K562 (cell line): ENCODE measurements at regions not wholly inside any gene's neighbourhood (a gene's known extent, or its start where the extent isn't known, plus 50 kb on each side); places are given as distances from the start of the nearest gene placed in this dataset.

Experiments used
- ATAC-seq: fragments of 200-7000 bp; cut with Tn5 transposase; 3 replicates; pipeline ENCODE4 v1.9.1; 2020; ENCODE audit warnings: moderate library complexity
- BruUV-seq: library from RNA; stranded (reverse); fragments of 400-500 nt; replicated peaks from 2 replicates; lab custom pipeline; 2021; lab: Mats Ljungman, UMichigan
- CTCF ChIA-PET: fragments of 300-600 bp; formaldehyde crosslinking; extraction: SDS; loops from one replicate; lab custom pipeline; 2021; ENCODE audit warnings: low intra/inter-chr PET ratio; lab: Yijun Ruan, JAX
- POLR2A ChIA-PET: fragments of 300-600, 350-650 bp; sonication (Branson Sonifier 250); formaldehyde crosslinking; extraction: SDS; loops from one replicate; lab custom pipeline; 2021; ENCODE audit warnings: antibody characterized with exemption, inconsistent platforms; lab: Yijun Ruan, JAX
- DNase-seq, 4 experiments: peaks; one replicate each; pipeline versions ENCODE4 v3.0.0 to v3.0.0-alpha.2; 2011 to 2018; ENCODE audit warnings: low spot score in 3 of 4, mixed read lengths in 3 of 4; ENCODE audit errors: extremely low read depth in 1 of 4
- FAIRE-seq: peaks from 2 replicates; lab custom pipeline; 2011; peaks lifted over from hg19 to GRCh38; lab: Jason Lieb, UNC
- H2AFZ ChIP-seq: 2 replicates; pipeline ENCODE4 v1.6.0; 2011; ENCODE audit warnings: low read depth, low read length, control low read depth, inconsistent platforms
- H3K27ac ChIP-seq: fragments of 200-600 bp; 3 replicates; pipeline ENCODE4 v1.8.0; 2011; ENCODE audit warnings: low read depth, mild to moderate bottlenecking, control low read depth, inconsistent platforms, low read length, moderate library complexity, mixed read lengths; ENCODE audit errors: extremely low read depth
- H3K27me3 ChIP-seq, 2 experiments: fragments of 300-600 bp in 1 of 2; 2 replicates in 1 of 2; 3 replicates in 1 of 2; pipeline versions ENCODE4 v1.6.0 to v1.8.0; 2011; ENCODE audit warnings: inconsistent platforms in 2 of 2, low read length in 2 of 2, mild to moderate bottlenecking in 1 of 2, mixed read lengths in 1 of 2, moderate library complexity in 1 of 2; ENCODE audit not compliant: control insufficient read depth in 2 of 2, insufficient read depth in 2 of 2
- H3K36me3 ChIP-seq: fragments of 300-600 bp; 3 replicates; pipeline ENCODE4 v1.8.0; 2011; ENCODE audit warnings: mild to moderate bottlenecking, low read length, inconsistent platforms; ENCODE audit not compliant: control insufficient read depth, insufficient read depth
- H3K4me1 ChIP-seq, 2 experiments: fragments of 200-600 bp in 1 of 2; replicated peaks in 1 of 2; 2 replicates in 1 of 2; 3 replicates in 1 of 2; pipeline versions ENCODE4 v1.5.1 to v1.8.0; 2011; ENCODE audit warnings: inconsistent platforms in 2 of 2, low read length in 2 of 2, mild to moderate bottlenecking in 1 of 2, mixed read lengths in 1 of 2, moderate library complexity in 1 of 2; ENCODE audit not compliant: control insufficient read depth in 2 of 2, insufficient read depth in 2 of 2
- H3K4me2 ChIP-seq: 2 replicates; pipeline ENCODE4 v1.6.1; 2011; ENCODE audit warnings: low read length, control low read depth, inconsistent platforms, mixed read lengths; ENCODE audit not compliant: insufficient read depth
- H3K4me3 ChIP-seq: fragments of 200-600 bp; sonication (generic), shearing (Covaris generic); 2 replicates; pipeline ENCODE4 v1.5.1; 2016; ENCODE audit warnings: control low read depth, inconsistent platforms
- H3K79me2 ChIP-seq: fragments of 200-600 bp; 3 replicates; pipeline ENCODE4 v1.8.0; 2011; ENCODE audit warnings: low read length, inconsistent platforms; ENCODE audit not compliant: control insufficient read depth, insufficient read depth
- H3K9ac ChIP-seq, 2 experiments: 2 replicates each; pipeline versions ENCODE4 v1.6.0 to v1.6.1; 2011; ENCODE audit warnings: low read depth in 2 of 2, low read length in 2 of 2, control low read depth in 1 of 2, inconsistent platforms in 1 of 2, mild to moderate bottlenecking in 1 of 2, mixed read lengths in 1 of 2; ENCODE audit not compliant: insufficient read depth in 1 of 2
- H3K9me1 ChIP-seq: one replicate; pipeline ENCODE4 v1.6.0; 2011; ENCODE audit warnings: inconsistent platforms, mild to moderate bottlenecking, low read length, moderate library complexity; ENCODE audit not compliant: control insufficient read depth, insufficient read depth
- H3K9me3 ChIP-seq: replicated peaks from 2 replicates; pipeline ENCODE4 v1.5.1; 2011; ENCODE audit warnings: low read depth, low read length, inconsistent platforms; ENCODE audit not compliant: control insufficient read depth, insufficient read depth
- H4K20me1 ChIP-seq: replicated peaks from 2 replicates; pipeline ENCODE4 v1.6.1; 2011; ENCODE audit warnings: low read length, inconsistent platforms, mixed read lengths; ENCODE audit not compliant: control insufficient read depth, insufficient read depth
- CCAR2 ChIP-seq: fragments of 200-400 bp; formaldehyde crosslinking; IDR thresholded peaks from 2 replicates; pipeline ENCODE4 v1.6.1; 2017; ENCODE audit warnings: mild to moderate bottlenecking, low read depth, low read length
- CTBP1 ChIP-seq: fragments of 450-650 bp; IDR thresholded peaks from 2 replicates; pipeline ENCODE4 v1.6.1; 2016; ENCODE audit warnings: borderline replicate concordance
- EZH2 ChIP-seq: IDR thresholded peaks from 2 replicates; pipeline ENCODE4 v1.6.1; 2012; ENCODE audit warnings: low read depth, mild to moderate bottlenecking, inconsistent platforms, low read length, borderline replicate concordance
- FOSL1 ChIP-seq: fragments of 200-800 bp; sonication (Bioruptor generic); conservative IDR thresholded peaks from 2 replicates; pipeline ENCODE4 v1.6.1; 2016; ENCODE audit warnings: missing genetic modification characterization, missing compliant biosample characterization
- FOXJ2 ChIP-seq: fragments of 200-800 bp; sonication (Bioruptor generic); IDR thresholded peaks from 2 replicates; pipeline ENCODE4 v1.6.1; 2016; ENCODE audit warnings: missing genetic modification characterization, missing compliant biosample characterization
- GTF2F1 ChIP-seq: IDR thresholded peaks from 2 replicates; pipeline ENCODE4 v1.6.1; 2011; ENCODE audit warnings: low read depth, low read length, improper control_type of control experiment
- HDAC2 ChIP-seq: fragments of 450-650 bp; IDR thresholded peaks from 2 replicates; pipeline ENCODE4 v1.6.1; 2016; ENCODE audit warnings: mild to moderate bottlenecking
- HDAC8 ChIP-seq: fragments of 450-650 bp; IDR thresholded peaks from 2 replicates; pipeline ENCODE4 v1.6.1; 2016; ENCODE audit warnings: mild to moderate bottlenecking, missing genetic modification characterization, moderate library complexity, missing compliant biosample characterization
- HNRNPUL1 ChIP-seq: fragments of 200-400 bp; formaldehyde crosslinking; IDR thresholded peaks from 2 replicates; pipeline ENCODE4 v1.6.1; 2017; ENCODE audit warnings: low read length
- MTF1 ChIP-seq: fragments of 250-450 bp; sonication (Bioruptor Pico); IDR thresholded peaks from 2 replicates; pipeline ENCODE4 v1.9.0; 2021; ENCODE audit warnings: moderate library complexity, mild to moderate bottlenecking, inconsistent platforms, borderline replicate concordance
- PHB2 ChIP-seq: fragments of 450-650 bp; IDR thresholded peaks from 2 replicates; pipeline ENCODE4 v1.6.1; 2017; ENCODE audit warnings: low read depth
- RBM15 ChIP-seq: fragments of 200-400 bp; formaldehyde crosslinking; IDR thresholded peaks from 2 replicates; pipeline ENCODE4 v1.6.1; 2018; ENCODE audit warnings: mild to moderate bottlenecking, low read length, moderate library complexity; ENCODE audit not compliant: insufficient read depth
- TAL1 ChIP-seq: fragments of 450-650 bp; IDR thresholded peaks from 2 replicates; pipeline ENCODE4 v1.6.1; 2016; ENCODE audit warnings: mild to moderate bottlenecking
- USF2 ChIP-seq: sonication (generic); formaldehyde crosslinking; IDR thresholded peaks from 2 replicates; pipeline ENCODE4 v1.5.0; 2020; ENCODE audit warnings: missing genetic modification reagents
- ZNF121 ChIP-seq: sonication (generic); formaldehyde crosslinking; conservative IDR thresholded peaks from 2 replicates; pipeline ENCODE4 v1.8.0; 2022; ENCODE audit warnings: missing genetic modification reagents
- ZNF165 ChIP-seq: fragments of 250-450 bp; sonication (Bioruptor Pico); IDR thresholded peaks from 2 replicates; pipeline ENCODE4 v1.4.0; 2020; ENCODE audit warnings: borderline replicate concordance
- ZNF316 ChIP-seq: fragments of 450-650 bp; IDR thresholded peaks from 2 replicates; pipeline ENCODE4 v1.6.1; 2016
- WGBS: fragments of 100-300 bp; shearing (Covaris generic); methylation state at CpG from one replicate; pipeline ENCODE4 v1.1.6; 2016; ENCODE audit warnings: low coverage, mixed read lengths; ENCODE audit not compliant: insufficient coverage; ENCODE audit errors: missing lambda C conversion rate; 5-methylcytosine and 5-hydroxymethylcytosine counted together
- in situ Hi-C: fragments of 300-500 bp; cut with MboI; formaldehyde crosslinking; loops from 4 replicates; pipeline ENCODE4 v1.15.0; 2018; ENCODE audit warnings: inconsistent platforms, mixed read lengths
- intact Hi-C: fragments of 100-400 bp; cut with micrococcal nuclease; formaldehyde crosslinking; loops from 2 replicates; pipeline ENCODE4 v1.14.2; 2022
- TF ChIP-seq, protein P1 (sequence below), 2 experiments: fragments of 200-800 bp in 1 of 2; sonication (Bioruptor generic) in 1 of 2; sonication (generic) in 1 of 2; formaldehyde crosslinking in 1 of 2; IDR thresholded peaks in 1 of 2; conservative IDR thresholded peaks in 1 of 2; 2 replicates each; pipeline versions ENCODE4 v1.5.0 to v1.6.1; 2016 to 2020; ENCODE audit warnings: missing compliant biosample characterization in 1 of 2, missing genetic modification characterization in 1 of 2, missing genetic modification reagents in 1 of 2

- no peak for ATAC-seq
- no peak overlapping the region for H3K9ac ChIP-seq
- intact Hi-C loops: no loop called here
- in situ Hi-C loops: no loop called here
- H3K36me3 ChIP-seq: no peaks in the 10 kb centered on the region
- peak; percentile 17; the same call in 1 of the 2 replicates for TF ChIP-seq ZNF316
- TF ChIP-seq CCAR2: no peak
- TF ChIP-seq HDAC2: no peak
- TF ChIP-seq GTF2F1: no peak
- no peaks in the 10 kb centered on the region for H3K9me3 ChIP-seq
- no peak overlapping the region for H3K4me2 ChIP-seq
- no peaks in the 10 kb centered on the region for H4K20me1 ChIP-seq
- no peak overlapping the region for H3K4me3 ChIP-seq
- no peak overlapping the region for H2AFZ ChIP-seq
- POLR2A ChIA-PET: no interaction called here
- BruUV-seq: no TSS peak
- no peak overlapping the region for H3K27ac ChIP-seq
- no peaks in the 10 kb centered on the region for H3K9me1 ChIP-seq
- CTCF ChIA-PET: no interaction called here
- no peak for DNase-seq
- H3K79me2 ChIP-seq: no peaks in the 10 kb centered on the region
- 3% methylated on average over 2 of the region's 2 CpGs for WGBS
- H3K27me3 ChIP-seq: no peaks in the 10 kb centered on the region
- no peaks in the 10 kb centered on the region for H3K4me1 ChIP-seq
- FAIRE-seq: no peak
These were observed 519.2 kb downstream of the CCDC85A start for GRCh38 chr2:56703001-56703400.

GRCh38 chr2:56705713-56706112, 521.9 kb downstream of the CCDC85A start:
- in situ Hi-C loops (no loop called here), intact Hi-C loops (no loop called here)
- no peaks in the 10 kb centered on the region for H3K79me2 ChIP-seq
- DNase-seq (no peak), ATAC-seq (no peak), FAIRE-seq (no peak)
- no peaks in the 10 kb centered on the region for H3K9me1 ChIP-seq
- H3K4me2 ChIP-seq: no peak overlapping the region
- no peaks in the 10 kb centered on the region for H3K36me3 ChIP-seq
- H3K27me3 ChIP-seq: no peaks in the 10 kb centered on the region
- H4K20me1 ChIP-seq: no peaks in the 10 kb centered on the region
- H3K4me3 ChIP-seq: no peak overlapping the region
- POLR2A ChIA-PET: no interaction called here
- no peaks in the 10 kb centered on the region for H3K9me3 ChIP-seq
- no peak overlapping the region for H3K9ac ChIP-seq
- H3K4me1 ChIP-seq: no peaks in the 10 kb centered on the region
- no peak overlapping the region for H3K27ac ChIP-seq
- no TSS peak for BruUV-seq
- no peak overlapping the region for H2AFZ ChIP-seq
- CTCF ChIA-PET: no interaction called here
- WGBS: 0% methylated on average over 2 of the region's 2 CpGs
- TF ChIP-seq TAL1 (no peak), MTF1 (no peak), CTBP1 (no peak), EZH2 (no peak), FOSL1 (no peak), ZNF121 (CRISPR knock-in tag) (no peak), FOXJ2 (no peak), HNRNPUL1 (no peak), PHB2 (no peak), RBM15 (no peak), HDAC8 (tag) (no peak), ZNF165 (CRISPR knock-in tag) (no peak), USF2 (CRISPR knock-in tag) (no peak)
- TF ChIP-seq, protein P1, sequence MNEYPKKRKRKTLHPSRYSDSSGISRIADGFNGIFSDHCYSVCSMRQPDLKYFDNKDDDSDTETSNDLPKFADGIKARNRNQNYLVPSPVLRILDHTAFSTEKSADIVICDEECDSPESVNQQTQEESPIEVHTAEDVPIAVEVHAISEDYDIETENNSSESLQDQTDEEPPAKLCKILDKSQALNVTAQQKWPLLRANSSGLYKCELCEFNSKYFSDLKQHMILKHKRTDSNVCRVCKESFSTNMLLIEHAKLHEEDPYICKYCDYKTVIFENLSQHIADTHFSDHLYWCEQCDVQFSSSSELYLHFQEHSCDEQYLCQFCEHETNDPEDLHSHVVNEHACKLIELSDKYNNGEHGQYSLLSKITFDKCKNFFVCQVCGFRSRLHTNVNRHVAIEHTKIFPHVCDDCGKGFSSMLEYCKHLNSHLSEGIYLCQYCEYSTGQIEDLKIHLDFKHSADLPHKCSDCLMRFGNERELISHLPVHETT (CRISPR knock-in tag; conservative IDR thresholded peaks at IDR 0.05 in 1 of 2, IDR thresholded peaks at IDR 0.05 in 1 of 2): no peak
